GM23338 (cell line): ENCODE measurements at regions not wholly inside any gene's neighbourhood (a gene's known extent, or its start where the extent isn't known, plus 50 kb on each side); places are given as distances from the start of the nearest gene placed in this dataset.

Experiments used
- ATAC-seq: fragments of 200-7000 bp; cut with Tn5 transposase; 3 replicates; pipeline ENCODE4 v1.9.1; 2020
- DNase-seq: peaks from one replicate; pipeline ENCODE4 v3.0.0-alpha.2; 2015; ENCODE audit warnings: low spot score
- H2AFZ ChIP-seq: fragments of 200-600 bp; sonication (generic); 2 replicates; pipeline ENCODE4 v1.8.0; 2016; ENCODE audit warnings: antibody characterized with exemption, mild to moderate bottlenecking, moderate library complexity
- H3F3A ChIP-seq: fragments of 200-600 bp; sonication (generic); replicated peaks from 2 replicates; pipeline ENCODE4 v1.8.0; 2017; ENCODE audit warnings: antibody characterized with exemption, mixed run types, low read depth
- H3K27ac ChIP-seq: fragments of 200-600 bp; sonication (generic); 2 replicates; pipeline ENCODE4 v1.6.1; 2016; ENCODE audit warnings: low read depth
- H3K27me3 ChIP-seq: fragments of 200-600 bp; sonication (generic); 2 replicates; pipeline ENCODE4 v1.8.0; 2016; ENCODE audit warnings: mild to moderate bottlenecking, mixed run types, moderate library complexity; ENCODE audit not compliant: insufficient read depth
- H3K36me3 ChIP-seq: fragments of 200-600 bp; sonication (generic); 2 replicates; pipeline ENCODE4 v1.8.0; 2016; ENCODE audit warnings: mild to moderate bottlenecking; ENCODE audit not compliant: insufficient read depth
- H3K4me1 ChIP-seq: fragments of 200-600 bp; sonication (generic); 2 replicates; pipeline ENCODE4 v1.8.0; 2016; ENCODE audit warnings: mild to moderate bottlenecking, moderate library complexity; ENCODE audit not compliant: insufficient read depth
- H3K4me2 ChIP-seq: fragments of 200-600 bp; sonication (generic); 2 replicates; pipeline ENCODE4 v1.7.1; 2017; ENCODE audit warnings: mixed run types
- H3K4me3 ChIP-seq: fragments of 200-600 bp; sonication (generic); 2 replicates; pipeline ENCODE4 v1.6.1; 2016; ENCODE audit warnings: mixed run types
- H3K79me2 ChIP-seq: fragments of 200-600 bp; sonication (generic); replicated peaks from 2 replicates; pipeline ENCODE4 v1.8.0; 2017; ENCODE audit warnings: mild to moderate bottlenecking; ENCODE audit not compliant: insufficient read depth
- H3K9me2 ChIP-seq: fragments of 200-600 bp; sonication (generic); 2 replicates; pipeline ENCODE4 v1.8.0; 2017; ENCODE audit not compliant: insufficient read depth
- H4K20me1 ChIP-seq: fragments of 200-600 bp; sonication (generic); replicated peaks from 2 replicates; pipeline ENCODE4 v1.8.0; 2017; ENCODE audit warnings: mild to moderate bottlenecking; ENCODE audit not compliant: insufficient read depth
- H3K27ac Mint-ChIP-seq: 2 replicates; pipeline ENCODE4 v1.8.0; 2020; ENCODE audit warnings: inconsistent platforms, mild to moderate bottlenecking, moderate library complexity, mixed read lengths
- H3K27me3 Mint-ChIP-seq: 3 replicates; pipeline ENCODE4 v1.8.0; 2022; ENCODE audit warnings: low read depth, mild to moderate bottlenecking, moderate library complexity, mixed read lengths, inconsistent platforms; ENCODE audit not compliant: insufficient read depth, poor library complexity
- H3K36me3 Mint-ChIP-seq: 3 replicates; pipeline ENCODE4 v1.8.0; 2021; ENCODE audit warnings: low read depth, mild to moderate bottlenecking, inconsistent platforms, moderate library complexity, mixed read lengths
- H3K4me1 Mint-ChIP-seq: 3 replicates; pipeline ENCODE4 v1.8.0; 2020; ENCODE audit warnings: mild to moderate bottlenecking, inconsistent platforms, mixed read lengths
- H3K4me3 Mint-ChIP-seq: 3 replicates; pipeline ENCODE4 v1.8.0; 2021; ENCODE audit warnings: moderate library complexity, mild to moderate bottlenecking, inconsistent platforms, mixed read lengths
- H3K9me3 Mint-ChIP-seq: 3 replicates; pipeline ENCODE4 v1.8.0; 2020; ENCODE audit warnings: moderate library complexity, mild to moderate bottlenecking, inconsistent platforms, mixed read lengths
- CREB1 ChIP-seq: fragments of 250-450 bp; sonication (Bioruptor Pico); IDR thresholded peaks from 2 replicates; pipeline ENCODE4 v1.5.0; 2020; ENCODE audit warnings: low read depth, mild to moderate bottlenecking, moderate library complexity
- EZH2 ChIP-seq: fragments of 200-600 bp; sonication (generic); IDR thresholded peaks from one replicate; pipeline ENCODE4 v1.8.0; 2017; ENCODE audit warnings: antibody characterized with exemption, mild to moderate bottlenecking, low read depth; ENCODE audit not compliant: unreplicated experiment
- NANOG ChIP-seq: IDR thresholded peaks from 2 replicates; pipeline ENCODE4 v1.6.1; 2016; ENCODE audit warnings: antibody characterized with exemption, borderline replicate concordance
- POLR2AphosphoS5 ChIP-seq: IDR thresholded peaks from 2 replicates; pipeline ENCODE4 v1.6.1; 2016; ENCODE audit warnings: antibody characterized with exemption, low read depth
- STAT1 ChIP-seq: IDR thresholded peaks from one replicate; pipeline ENCODE4 v1.6.1; 2016; ENCODE audit warnings: antibody characterized with exemption; ENCODE audit not compliant: unreplicated experiment
- ZNF331 ChIP-seq: fragments of 250-450 bp; sonication (Bioruptor Pico); IDR thresholded peaks from 2 replicates; pipeline ENCODE4 v1.5.0; 2020; ENCODE audit warnings: low read depth, mild to moderate bottlenecking, moderate library complexity
- TF ChIP-seq, protein P1 (sequence below): fragments of 250-450 bp; sonication (Bioruptor Pico); IDR thresholded peaks from 2 replicates; pipeline ENCODE4 v1.5.0; 2020; ENCODE audit warnings: mild to moderate bottlenecking, moderate library complexity
- TF ChIP-seq, protein P2 (sequence below), 2 experiments: fragments of 200-600 bp in 1 of 2; sonication (generic) in 1 of 2; conservative IDR thresholded peaks; 2 replicates each; pipeline versions ENCODE4 v1.5.1 to v1.6.1; 2016 to 2017; ENCODE audit warnings: antibody characterized with exemption in 2 of 2, low read depth in 2 of 2, mild to moderate bottlenecking in 2 of 2, moderate library complexity in 1 of 2

- Histone ChIP-seq H3K27me3 (no peaks in the 10 kb centered on the region), H3K4me2 (no peak overlapping the region), H3K27ac (no peak overlapping the region), H3K9me2 (peaks cover 7% of the 10 kb centered on the region), H3K4me1 (no peaks in the 10 kb centered on the region), H3F3A (no peaks in the 10 kb centered on the region), H4K20me1 (no peaks in the 10 kb centered on the region), H2AFZ (no peak overlapping the region), H3K4me3 (no peak overlapping the region), H3K79me2 (no peaks in the 10 kb centered on the region), H3K36me3 (no peaks in the 10 kb centered on the region)
- H3K27ac Mint-ChIP-seq: no peak overlapping the region
- no peak for ATAC-seq
- H3K9me3 Mint-ChIP-seq: peaks cover 36% of the 10 kb centered on the region
- no peaks in the 10 kb centered on the region for H3K4me1 Mint-ChIP-seq
- H3K4me3 Mint-ChIP-seq: no peak overlapping the region
- TF ChIP-seq POLR2AphosphoS5 (no peak), EZH2 (no peak), NANOG (no peak), ZNF331 (CRISPR knock-in tag) (no peak), CREB1 (CRISPR knock-in tag) (no peak), STAT1 (no peak)
- TF ChIP-seq, protein P1, sequence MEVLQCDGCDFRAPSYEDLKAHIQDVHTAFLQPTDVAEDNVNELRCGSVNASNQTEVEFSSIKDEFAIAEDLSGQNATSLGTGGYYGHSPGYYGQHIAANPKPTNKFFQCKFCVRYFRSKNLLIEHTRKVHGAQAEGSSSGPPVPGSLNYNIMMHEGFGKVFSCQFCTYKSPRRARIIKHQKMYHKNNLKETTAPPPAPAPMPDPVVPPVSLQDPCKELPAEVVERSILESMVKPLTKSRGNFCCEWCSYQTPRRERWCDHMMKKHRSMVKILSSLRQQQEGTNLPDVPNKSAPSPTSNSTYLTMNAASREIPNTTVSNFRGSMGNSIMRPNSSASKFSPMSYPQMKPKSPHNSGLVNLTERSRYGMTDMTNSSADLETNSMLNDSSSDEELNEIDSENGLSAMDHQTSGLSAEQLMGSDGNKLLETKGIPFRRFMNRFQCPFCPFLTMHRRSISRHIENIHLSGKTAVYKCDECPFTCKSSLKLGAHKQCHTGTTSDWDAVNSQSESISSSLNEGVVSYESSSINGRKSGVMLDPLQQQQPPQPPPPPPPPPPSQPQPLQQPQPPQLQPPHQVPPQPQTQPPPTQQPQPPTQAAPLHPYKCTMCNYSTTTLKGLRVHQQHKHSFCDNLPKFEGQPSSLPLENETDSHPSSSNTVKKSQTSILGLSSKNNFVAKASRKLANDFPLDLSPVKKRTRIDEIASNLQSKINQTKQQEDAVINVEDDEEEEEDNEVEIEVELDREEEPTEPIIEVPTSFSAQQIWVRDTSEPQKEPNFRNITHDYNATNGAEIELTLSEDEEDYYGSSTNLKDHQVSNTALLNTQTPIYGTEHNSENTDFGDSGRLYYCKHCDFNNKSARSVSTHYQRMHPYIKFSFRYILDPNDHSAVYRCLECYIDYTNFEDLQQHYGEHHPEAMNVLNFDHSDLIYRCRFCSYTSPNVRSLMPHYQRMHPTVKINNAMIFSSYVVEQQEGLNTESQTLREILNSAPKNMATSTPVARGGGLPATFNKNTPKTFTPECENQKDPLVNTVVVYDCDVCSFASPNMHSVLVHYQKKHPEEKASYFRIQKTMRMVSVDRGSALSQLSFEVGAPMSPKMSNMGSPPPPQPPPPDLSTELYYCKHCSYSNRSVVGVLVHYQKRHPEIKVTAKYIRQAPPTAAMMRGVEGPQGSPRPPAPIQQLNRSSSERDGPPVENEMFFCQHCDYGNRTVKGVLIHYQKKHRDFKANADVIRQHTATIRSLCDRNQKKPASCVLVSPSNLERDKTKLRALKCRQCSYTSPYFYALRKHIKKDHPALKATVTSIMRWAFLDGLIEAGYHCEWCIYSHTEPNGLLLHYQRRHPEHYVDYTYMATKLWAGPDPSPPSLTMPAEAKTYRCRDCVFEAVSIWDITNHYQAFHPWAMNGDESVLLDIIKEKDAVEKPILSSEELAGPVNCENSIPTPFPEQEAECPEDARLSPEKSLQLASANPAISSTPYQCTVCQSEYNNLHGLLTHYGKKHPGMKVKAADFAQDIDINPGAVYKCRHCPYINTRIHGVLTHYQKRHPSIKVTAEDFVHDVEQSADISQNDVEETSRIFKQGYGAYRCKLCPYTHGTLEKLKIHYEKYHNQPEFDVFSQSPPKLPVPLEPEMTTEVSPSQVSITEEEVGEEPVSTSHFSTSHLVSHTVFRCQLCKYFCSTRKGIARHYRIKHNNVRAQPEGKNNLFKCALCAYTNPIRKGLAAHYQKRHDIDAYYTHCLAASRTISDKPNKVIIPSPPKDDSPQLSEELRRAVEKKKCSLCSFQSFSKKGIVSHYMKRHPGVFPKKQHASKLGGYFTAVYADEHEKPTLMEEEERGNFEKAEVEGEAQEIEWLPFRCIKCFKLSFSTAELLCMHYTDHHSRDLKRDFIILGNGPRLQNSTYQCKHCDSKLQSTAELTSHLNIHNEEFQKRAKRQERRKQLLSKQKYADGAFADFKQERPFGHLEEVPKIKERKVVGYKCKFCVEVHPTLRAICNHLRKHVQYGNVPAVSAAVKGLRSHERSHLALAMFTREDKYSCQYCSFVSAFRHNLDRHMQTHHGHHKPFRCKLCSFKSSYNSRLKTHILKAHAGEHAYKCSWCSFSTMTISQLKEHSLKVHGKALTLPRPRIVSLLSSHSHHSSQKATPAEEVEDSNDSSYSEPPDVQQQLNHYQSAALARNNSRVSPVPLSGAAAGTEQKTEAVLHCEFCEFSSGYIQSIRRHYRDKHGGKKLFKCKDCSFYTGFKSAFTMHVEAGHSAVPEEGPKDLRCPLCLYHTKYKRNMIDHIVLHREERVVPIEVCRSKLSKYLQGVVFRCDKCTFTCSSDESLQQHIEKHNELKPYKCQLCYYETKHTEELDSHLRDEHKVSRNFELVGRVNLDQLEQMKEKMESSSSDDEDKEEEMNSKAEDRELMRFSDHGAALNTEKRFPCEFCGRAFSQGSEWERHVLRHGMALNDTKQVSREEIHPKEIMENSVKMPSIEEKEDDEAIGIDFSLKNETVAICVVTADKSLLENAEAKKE: no peak
- TF ChIP-seq, protein P2, sequence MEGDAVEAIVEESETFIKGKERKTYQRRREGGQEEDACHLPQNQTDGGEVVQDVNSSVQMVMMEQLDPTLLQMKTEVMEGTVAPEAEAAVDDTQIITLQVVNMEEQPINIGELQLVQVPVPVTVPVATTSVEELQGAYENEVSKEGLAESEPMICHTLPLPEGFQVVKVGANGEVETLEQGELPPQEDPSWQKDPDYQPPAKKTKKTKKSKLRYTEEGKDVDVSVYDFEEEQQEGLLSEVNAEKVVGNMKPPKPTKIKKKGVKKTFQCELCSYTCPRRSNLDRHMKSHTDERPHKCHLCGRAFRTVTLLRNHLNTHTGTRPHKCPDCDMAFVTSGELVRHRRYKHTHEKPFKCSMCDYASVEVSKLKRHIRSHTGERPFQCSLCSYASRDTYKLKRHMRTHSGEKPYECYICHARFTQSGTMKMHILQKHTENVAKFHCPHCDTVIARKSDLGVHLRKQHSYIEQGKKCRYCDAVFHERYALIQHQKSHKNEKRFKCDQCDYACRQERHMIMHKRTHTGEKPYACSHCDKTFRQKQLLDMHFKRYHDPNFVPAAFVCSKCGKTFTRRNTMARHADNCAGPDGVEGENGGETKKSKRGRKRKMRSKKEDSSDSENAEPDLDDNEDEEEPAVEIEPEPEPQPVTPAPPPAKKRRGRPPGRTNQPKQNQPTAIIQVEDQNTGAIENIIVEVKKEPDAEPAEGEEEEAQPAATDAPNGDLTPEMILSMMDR (conservative IDR thresholded peaks at IDR 0.05; ENCODE audit: low read depth in 2 of 2): no peak
- H3K27me3 Mint-ChIP-seq: no peaks in the 10 kb centered on the region
- peaks cover 22% of the 10 kb centered on the region for H3K36me3 Mint-ChIP-seq
- DNase-seq: no peak
These were observed 847.2 kb upstream of the B3GALT2 start for GRCh38 chr1:194033646-194034045.
